ENCODE measurements at regions not wholly inside any gene's neighbourhood (a gene's known extent, or its start where the extent isn't known, plus 50 kb on each side); places are given as distances from the start of the nearest gene placed in this dataset.
"Not testable (repeated sequence)": the region's sequence is repeated elsewhere in the genome, so short reads cannot be mapped to it uniquely, and the experiment has no call there.

GRCh38 chr21:27323331-27323730, 356.4 kb upstream of the ADAMTS5 start:
- no peak for DNase-seq

- no peak for DNase-seq
Measured at GRCh38 chr21:27321791-27322190, 354.9 kb upstream of the ADAMTS5 start.

GRCh38 chr21:27320868-27321267, 354.0 kb upstream of the ADAMTS5 start:
- DNase-seq, result no peak

- not testable (repeated sequence) for DNase-seq
Measured at GRCh38 chr21:27317601-27318000, 350.7 kb upstream of the ADAMTS5 start.

- no peak for DNase-seq
Measured at GRCh38 chr21:27315373-27315772, 348.5 kb upstream of the ADAMTS5 start.

GRCh38 chr21:27314131-27314530, 347.2 kb upstream of the ADAMTS5 start:
- DNase-seq, result no peak

- no peak for DNase-seq
Measured at GRCh38 chr21:27306791-27307775, 340.2 kb upstream of the ADAMTS5 start.

- no peak for DNase-seq
Measured at GRCh38 chr21:27306206-27306605, 339.3 kb upstream of the ADAMTS5 start.

- DNase-seq, result no peak
Measured at GRCh38 chr21:27301220-27301619, 334.3 kb upstream of the ADAMTS5 start.

GRCh38 chr21:27300770-27301169, 333.9 kb upstream of the ADAMTS5 start:
- DNase-seq, result no peak

- DNase-seq, result no peak
Measured at GRCh38 chr21:27298465-27298864, 331.6 kb upstream of the ADAMTS5 start.

GRCh38 chr21:27293239-27293638, 326.4 kb upstream of the ADAMTS5 start:
- DNase-seq, result no peak

- DNase-seq, result no peak
Measured at GRCh38 chr21:27292783-27293182, 325.9 kb upstream of the ADAMTS5 start.

- no peak for DNase-seq
Measured at GRCh38 chr21:27292229-27292628, 325.3 kb upstream of the ADAMTS5 start.

GRCh38 chr21:27291006-27291405, 324.1 kb upstream of the ADAMTS5 start:
- DNase-seq, result no peak

- DNase-seq, result no peak
Measured at GRCh38 chr21:27290028-27290427, 323.1 kb upstream of the ADAMTS5 start.

- peak; percentile 9 to 10 for DNase-seq
Measured at GRCh38 chr21:27286760-27287159, 319.9 kb upstream of the ADAMTS5 start.

GRCh38 chr21:27277110-27277509, 310.2 kb upstream of the ADAMTS5 start:
- DNase-seq, result no peak

- DNase-seq, result peak; percentile 92 to 95
Measured at GRCh38 chr21:27275294-27275927, 308.5 kb upstream of the ADAMTS5 start.

- peak; percentile 41 to 46 for DNase-seq
Measured at GRCh38 chr21:27269644-27270043, 302.8 kb upstream of the ADAMTS5 start.

- DNase-seq, result no peak
Measured at GRCh38 chr21:27268290-27268689, 301.4 kb upstream of the ADAMTS5 start.

- no peak for DNase-seq
Measured at GRCh38 chr21:27265949-27266348, 299.1 kb upstream of the ADAMTS5 start.

- DNase-seq, result no peak
Measured at GRCh38 chr21:27265492-27265891, 298.6 kb upstream of the ADAMTS5 start.

GRCh38 chr21:27261676-27262075, 294.8 kb upstream of the ADAMTS5 start:
- no peak for DNase-seq

Data from AML-193 (cell line).